ENCODE measurements at regions not wholly inside any gene's neighbourhood (a gene's known extent, or its start where the extent isn't known, plus 50 kb on each side); places are given as distances from the start of the nearest gene placed in this dataset.

DNA sequence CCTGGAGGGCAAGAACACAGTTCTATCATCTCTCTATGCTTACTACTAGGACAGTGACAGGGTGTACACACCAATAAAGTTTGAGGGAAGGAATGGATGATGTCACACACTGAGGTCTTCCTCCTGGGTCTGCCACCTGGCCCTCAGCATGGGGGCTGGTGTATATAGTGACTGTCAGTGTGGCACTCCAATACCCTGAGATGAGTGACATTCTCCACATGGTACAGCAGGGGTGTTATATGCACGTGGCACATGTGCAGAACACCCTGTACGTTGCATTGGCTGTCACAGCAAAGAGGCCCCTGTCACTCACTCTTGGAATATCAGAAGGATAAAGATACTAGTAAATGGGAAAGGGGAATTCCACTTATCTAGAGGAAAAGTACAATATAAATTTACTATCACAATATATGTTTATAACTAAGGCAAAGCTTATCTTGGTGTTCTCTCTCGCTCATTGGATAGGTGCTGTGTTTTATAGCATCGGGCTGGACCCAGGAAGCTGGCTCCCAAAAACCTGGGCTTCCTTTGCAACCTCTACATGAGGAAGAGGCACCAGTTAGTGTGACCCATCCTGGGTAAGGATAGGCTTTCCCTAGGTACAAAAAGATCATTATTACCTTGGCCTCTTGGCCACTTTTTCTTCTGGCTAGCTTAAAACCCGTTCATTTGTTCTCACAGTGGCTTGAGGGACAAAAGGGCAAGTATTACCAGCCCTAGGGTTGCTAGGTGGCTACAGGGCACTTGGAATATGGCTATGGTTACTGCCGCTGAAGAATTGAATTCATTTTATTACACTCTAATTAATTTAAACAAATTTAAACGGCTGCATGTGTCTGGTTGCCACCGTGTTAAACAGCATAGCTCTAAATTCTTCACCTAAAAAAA lies 54.8 kb upstream of the HES1 start:
- no peak for DNase-seq (ENCODE audit: low read depth)

DNA sequence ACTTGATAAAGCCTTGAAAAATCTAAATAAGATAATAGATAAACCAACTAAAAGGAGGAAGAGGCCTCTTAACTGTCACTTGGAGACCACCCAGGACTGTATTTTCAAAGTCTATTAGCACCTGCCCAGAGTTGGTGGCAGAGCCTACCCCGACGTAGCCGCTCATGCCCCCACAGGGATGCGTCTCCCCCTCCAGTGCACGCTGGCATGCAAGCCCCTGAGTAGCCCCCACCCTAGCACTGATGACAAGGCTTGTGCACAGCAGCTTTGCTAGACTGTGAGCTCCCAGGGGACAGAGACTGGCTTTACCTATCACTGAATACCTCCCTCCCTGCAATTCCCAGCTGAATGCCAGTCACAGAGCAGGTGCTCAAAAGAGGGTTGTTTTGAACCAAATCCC lies 54.1 kb upstream of the HES1 start:
- no peak for DNase-seq (ENCODE audit: low read depth)

DNA sequence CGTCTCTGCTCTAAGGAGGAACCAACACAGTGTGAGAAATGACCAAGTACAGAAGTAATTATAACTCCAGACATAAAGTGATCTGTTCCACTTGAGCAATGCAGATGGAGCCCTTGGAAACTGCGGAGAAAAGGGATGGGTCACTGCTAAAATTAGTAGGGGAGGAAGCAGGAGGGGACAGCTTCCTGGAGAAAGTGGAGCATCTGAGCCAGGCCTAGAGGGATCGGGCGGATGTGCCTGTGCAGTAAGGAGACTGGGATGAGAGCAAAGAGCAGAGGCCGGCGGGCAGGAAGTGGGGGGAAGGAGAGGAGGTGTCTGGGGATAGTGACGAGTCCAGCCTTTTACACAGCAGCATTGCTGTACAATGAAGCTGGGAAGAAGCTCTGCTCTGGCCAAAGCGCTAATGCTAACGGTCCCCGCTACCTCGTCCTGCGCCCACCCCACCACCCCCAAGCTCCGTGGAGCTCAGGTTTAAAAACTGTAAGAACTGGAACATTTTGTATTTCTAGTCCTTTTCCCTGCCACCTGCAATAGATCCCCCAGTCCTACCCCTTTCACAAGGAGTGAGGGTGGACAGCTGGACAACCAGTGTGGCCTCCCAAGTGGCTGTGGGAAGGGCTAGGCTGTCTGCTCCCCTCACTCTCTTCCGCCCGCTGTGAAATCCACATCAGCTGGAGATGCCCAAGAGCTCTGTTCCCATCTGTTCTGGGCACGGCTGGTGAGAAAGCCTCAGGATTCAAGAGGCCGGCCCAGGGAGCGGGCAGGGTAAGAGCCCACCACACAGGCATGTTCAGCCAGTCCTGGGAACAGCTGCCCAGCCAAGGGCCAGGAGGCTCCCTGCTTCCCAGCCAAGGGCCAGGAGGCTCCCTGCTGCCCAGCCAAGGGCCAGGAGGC lies 53.0 kb upstream of the HES1 start:
- DNase-seq (ENCODE audit: low read depth) = peak; percentile 59

DNA sequence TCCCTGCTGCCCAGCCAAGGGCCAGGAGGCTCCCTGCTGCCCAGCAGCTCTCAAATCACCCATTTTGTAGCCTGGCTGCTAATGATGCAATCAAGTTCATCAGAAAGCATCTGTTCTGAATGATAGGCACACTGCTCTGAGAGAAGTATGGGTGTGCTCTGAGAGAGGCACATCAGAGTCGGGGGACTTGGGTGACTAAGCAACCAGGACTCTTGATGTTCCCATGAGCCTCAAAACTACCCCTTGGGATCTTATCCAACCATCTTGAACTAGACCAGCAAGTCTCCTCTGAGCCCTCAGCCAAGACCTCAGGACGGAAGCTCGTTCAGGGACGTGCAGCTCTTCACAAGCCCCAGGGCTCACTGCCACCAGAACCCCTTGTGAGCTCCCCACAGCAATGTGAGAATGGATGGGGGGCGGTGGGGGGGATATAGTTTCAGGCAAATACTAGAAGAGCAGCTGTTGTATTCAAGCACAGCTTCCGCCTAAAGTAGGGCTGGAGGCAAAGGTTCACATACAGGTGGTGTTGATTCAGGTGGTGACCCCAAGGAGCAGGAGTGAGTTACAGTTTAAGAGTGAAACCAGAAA lies 52.2 kb upstream of the HES1 start:
- DNase-seq (ENCODE audit: low read depth) = no peak

DNA sequence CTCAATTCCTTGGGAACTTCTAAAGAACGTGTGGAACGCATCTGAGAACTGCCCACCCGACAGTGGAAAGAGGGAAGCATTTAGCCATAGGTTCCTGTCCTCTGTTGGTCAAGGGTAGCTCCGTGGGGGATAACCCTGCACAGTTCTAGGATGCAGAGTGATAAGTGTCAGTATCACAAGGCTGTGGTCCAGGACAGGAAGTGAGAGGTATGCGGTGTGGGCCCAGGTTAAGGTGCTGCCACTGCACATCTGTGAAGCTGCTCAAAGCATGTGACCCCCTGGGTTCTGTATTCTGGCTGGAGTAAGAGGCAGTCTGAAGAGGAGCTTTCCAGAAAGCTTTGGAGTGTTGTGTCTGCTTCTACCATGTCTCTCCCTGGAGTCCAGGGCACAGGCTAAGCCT lies 51.7 kb upstream of the HES1 start:
- no peak for DNase-seq (ENCODE audit: low read depth)

All from RPMI7951 (cell line).